CD4-positive, alpha-beta T cell (primary cell): ENCODE measurements at regions not wholly inside any gene's neighbourhood (a gene's known extent, or its start where the extent isn't known, plus 50 kb on each side); places are given as distances from the start of the nearest gene placed in this dataset.

Source experiments
- ATAC-seq: fragments of 200-7000 bp; cut with Tn5 transposase; one replicate; pipeline ENCODE4 v1.10.0; 2022; ENCODE audit warnings: mild to moderate bottlenecking; ENCODE audit not compliant: poor library complexity
- CTCF ChIA-PET: fragments of 350-600 bp; sonication (Branson Sonifier 250); formaldehyde crosslinking; loops from one replicate; lab custom pipeline; 2021; ENCODE audit warnings: antibody characterized with exemption, inconsistent platforms; lab: Charles Lee
- POLR2A ChIA-PET: fragments of 350-600 bp; sonication (Branson Sonifier 250); formaldehyde crosslinking; loops from one replicate; lab custom pipeline; 2021; ENCODE audit warnings: antibody characterized with exemption, inconsistent platforms; lab: Charles Lee
- DNase-seq, 14 experiments: peaks; one replicate each; pipeline ENCODE4 v3.0.0-alpha.2; 2013 to 2020; ENCODE audit warnings: mixed read lengths in 2 of 14
- H3K27ac ChIP-seq, 2 donors: one replicate each; pipeline versions ENCODE4 v1.5.1 to v1.7.0; 2013; ENCODE audit warnings: low read length in 2 of 2, low read depth in 1 of 2, mild to moderate bottlenecking in 1 of 2
- H3K27me3 ChIP-seq, 2 experiments: 1 replicate in 1 of 2; 2 replicates in 1 of 2; pipeline versions ENCODE4 v1.6.1 to v1.7.0; 2013; ENCODE audit warnings: low read length in 2 of 2, control low read depth in 1 of 2, mild to moderate bottlenecking in 1 of 2, moderate library complexity in 1 of 2; ENCODE audit not compliant: insufficient read depth in 2 of 2, control insufficient read depth in 1 of 2
- H3K36me3 ChIP-seq: one replicate; pipeline ENCODE4 v1.6.1; 2013; ENCODE audit warnings: low read length, control low read depth; ENCODE audit not compliant: insufficient read depth
- H3K4me1 ChIP-seq: one replicate; pipeline ENCODE4 v1.6.1; 2013; ENCODE audit warnings: low read length, control low read depth; ENCODE audit not compliant: insufficient read depth
- H3K4me3 ChIP-seq: one replicate; pipeline ENCODE4 v1.5.1; 2013; ENCODE audit warnings: mild to moderate bottlenecking, low read length, moderate library complexity
- H3K9me3 ChIP-seq, 2 experiments: 1 replicate in 1 of 2; 2 replicates in 1 of 2; pipeline versions ENCODE4 v1.6.1 to v1.7.0; 2013; ENCODE audit warnings: low read length in 2 of 2, mild to moderate bottlenecking in 2 of 2, control low read depth in 1 of 2, moderate library complexity in 1 of 2; ENCODE audit not compliant: control insufficient read depth in 1 of 2, insufficient read depth in 1 of 2
- H3K27ac Mint-ChIP-seq: one replicate; pipeline ENCODE4 v1.8.0; 2020; ENCODE audit warnings: mixed read lengths
- H3K27me3 Mint-ChIP-seq: one replicate; pipeline ENCODE4 v1.8.0; 2021; ENCODE audit warnings: mixed read lengths
- H3K36me3 Mint-ChIP-seq: one replicate; pipeline ENCODE4 v1.8.0; 2021; ENCODE audit warnings: low read depth, mixed read lengths
- H3K4me1 Mint-ChIP-seq: one replicate; pipeline ENCODE4 v1.8.0; 2021; ENCODE audit warnings: low read depth, mixed read lengths
- H3K4me3 Mint-ChIP-seq: one replicate; pipeline ENCODE4 v1.8.0; 2020; ENCODE audit warnings: mild to moderate bottlenecking, mixed read lengths
- H3K9me3 Mint-ChIP-seq: one replicate; pipeline ENCODE4 v1.8.0; 2020; ENCODE audit warnings: mixed read lengths
- intact Hi-C, 2 experiments: fragments of 100-400 bp; cut with DNase I in 1 of 2; cut with micrococcal nuclease in 1 of 2; formaldehyde crosslinking; loops; one replicate each; pipeline versions ENCODE4 v1.15.1 to v1.9.0; 2023 to 2025; cut with DNase I, micrococcal nuclease
- TF ChIP-seq, protein P1 (sequence below): fragments of 200-600 bp; IDR thresholded peaks from one replicate; pipeline ENCODE4 v1.8.0; 2022; ENCODE audit warnings: antibody characterized with exemption, mild to moderate bottlenecking

DNA sequence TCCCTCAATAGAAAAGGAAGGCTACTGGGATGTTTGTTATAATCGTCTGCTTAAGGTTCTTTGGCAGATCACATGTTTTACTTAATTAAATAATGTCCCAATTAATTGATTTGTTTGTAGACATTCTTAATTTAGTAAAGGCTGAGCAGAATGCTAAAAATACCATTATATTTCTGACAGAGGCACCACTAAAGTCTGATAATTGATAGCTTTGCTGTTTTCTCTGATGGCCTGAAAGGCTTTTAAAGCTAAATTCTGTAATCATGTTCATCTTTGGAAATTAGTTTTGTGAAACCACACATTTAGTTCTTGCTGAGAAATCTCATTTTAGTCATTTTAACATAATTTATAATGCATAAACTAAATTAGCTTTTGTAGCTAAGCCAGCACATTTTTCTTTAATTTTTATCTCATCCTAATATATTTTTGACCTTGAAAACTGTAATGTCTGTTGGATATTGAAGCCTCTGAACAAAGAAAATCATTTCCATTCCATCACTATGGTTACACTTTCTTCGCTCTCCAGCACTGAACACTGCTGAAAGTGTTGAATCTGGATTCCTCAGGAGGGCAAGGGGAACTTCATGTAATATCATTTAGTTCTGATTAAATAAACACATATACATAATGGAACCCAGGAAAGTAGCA, 329.4 kb downstream of the ELAVL2 start:
- H3K36me3 Mint-ChIP-seq = no peaks in the 10 kb centered on the region
- H3K27me3 Mint-ChIP-seq = no peaks in the 10 kb centered on the region
- no peak overlapping the region for H3K27ac ChIP-seq
- H3K9me3 Mint-ChIP-seq = peaks cover 15% of the 10 kb centered on the region
- H3K4me1 Mint-ChIP-seq = no peaks in the 10 kb centered on the region
- H3K4me3 ChIP-seq = no peak overlapping the region
- no peak for ATAC-seq
- H3K4me3 Mint-ChIP-seq = no peak overlapping the region
- H3K36me3 ChIP-seq = no peaks in the 10 kb centered on the region
- TF ChIP-seq, protein P1, sequence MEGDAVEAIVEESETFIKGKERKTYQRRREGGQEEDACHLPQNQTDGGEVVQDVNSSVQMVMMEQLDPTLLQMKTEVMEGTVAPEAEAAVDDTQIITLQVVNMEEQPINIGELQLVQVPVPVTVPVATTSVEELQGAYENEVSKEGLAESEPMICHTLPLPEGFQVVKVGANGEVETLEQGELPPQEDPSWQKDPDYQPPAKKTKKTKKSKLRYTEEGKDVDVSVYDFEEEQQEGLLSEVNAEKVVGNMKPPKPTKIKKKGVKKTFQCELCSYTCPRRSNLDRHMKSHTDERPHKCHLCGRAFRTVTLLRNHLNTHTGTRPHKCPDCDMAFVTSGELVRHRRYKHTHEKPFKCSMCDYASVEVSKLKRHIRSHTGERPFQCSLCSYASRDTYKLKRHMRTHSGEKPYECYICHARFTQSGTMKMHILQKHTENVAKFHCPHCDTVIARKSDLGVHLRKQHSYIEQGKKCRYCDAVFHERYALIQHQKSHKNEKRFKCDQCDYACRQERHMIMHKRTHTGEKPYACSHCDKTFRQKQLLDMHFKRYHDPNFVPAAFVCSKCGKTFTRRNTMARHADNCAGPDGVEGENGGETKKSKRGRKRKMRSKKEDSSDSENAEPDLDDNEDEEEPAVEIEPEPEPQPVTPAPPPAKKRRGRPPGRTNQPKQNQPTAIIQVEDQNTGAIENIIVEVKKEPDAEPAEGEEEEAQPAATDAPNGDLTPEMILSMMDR = no peak
- POLR2A ChIA-PET = no interaction called here
- no peaks in the 10 kb centered on the region for H3K27me3 ChIP-seq
- CTCF ChIA-PET = interaction anchor here (0.8 kb wide), 1 partner anchor 1884 kb away, joined by 3 read pairs; no protein-coding TSS in a partner anchor
- DNase-seq = no peak
- H3K9me3 ChIP-seq = peaks cover 0 to 4% of the 10 kb centered on the region in 2 experiments
- H3K4me1 ChIP-seq = no peaks in the 10 kb centered on the region
- H3K27ac Mint-ChIP-seq = no peak overlapping the region
- intact Hi-C loops = no loop called here

DNA sequence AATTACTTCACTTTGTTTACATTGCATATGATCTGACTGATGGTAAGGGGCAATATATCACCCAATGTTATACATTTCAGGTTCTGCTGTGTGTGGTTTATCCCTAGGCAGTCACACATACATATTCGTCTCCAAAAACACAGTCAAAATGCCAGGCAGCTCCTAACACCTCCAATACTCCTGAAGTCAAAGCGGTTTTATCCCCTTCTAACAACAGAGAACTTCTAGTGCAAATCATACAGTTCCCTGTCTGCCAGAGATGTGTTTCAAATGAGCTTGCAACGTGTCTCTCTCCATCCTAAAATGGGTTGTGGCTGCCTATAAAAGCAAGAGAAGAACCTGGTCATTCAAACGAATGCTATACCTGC, 328.9 kb downstream of the ELAVL2 start:
- H3K27me3 ChIP-seq = no peaks in the 10 kb centered on the region
- H3K4me3 ChIP-seq = no peak overlapping the region
- H3K36me3 Mint-ChIP-seq = no peaks in the 10 kb centered on the region
- H3K9me3 ChIP-seq = peaks cover 0 to 4% of the 10 kb centered on the region in 2 experiments
- ChIA-PET CTCF (no interaction called here), POLR2A (no interaction called here)
- intact Hi-C loops = no loop called here
- H3K27ac ChIP-seq = no peak overlapping the region
- no peak overlapping the region for H3K27ac Mint-ChIP-seq
- peaks cover 15% of the 10 kb centered on the region for H3K9me3 Mint-ChIP-seq
- H3K27me3 Mint-ChIP-seq = no peaks in the 10 kb centered on the region
- ATAC-seq (no peak), DNase-seq (no peak)
- no peaks in the 10 kb centered on the region for H3K4me1 Mint-ChIP-seq
- no peaks in the 10 kb centered on the region for H3K4me1 ChIP-seq
- no peak overlapping the region for H3K4me3 Mint-ChIP-seq
- no peaks in the 10 kb centered on the region for H3K36me3 ChIP-seq
- TF ChIP-seq, protein P1 = no peak

DNA sequence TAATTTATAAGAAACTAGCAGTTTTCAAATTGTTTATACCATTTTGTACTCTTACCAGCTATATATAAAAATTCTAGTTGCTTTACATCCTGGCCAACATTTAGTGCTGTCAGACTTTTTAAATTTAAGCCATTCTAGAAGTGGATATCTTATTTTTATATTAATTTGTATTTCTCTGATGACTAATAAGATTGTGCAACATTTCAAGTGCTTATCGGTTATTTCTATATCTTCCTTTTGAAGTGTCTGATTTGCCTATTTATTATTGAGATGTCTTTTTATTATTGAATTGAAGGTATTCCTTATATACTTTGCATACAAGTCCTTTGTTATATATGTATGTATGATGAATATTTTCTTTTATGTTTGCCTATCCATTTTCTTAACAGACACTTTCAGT, 324.0 kb downstream of the ELAVL2 start:
- Mint-ChIP-seq H3K27ac (no peak overlapping the region), H3K4me3 (no peak overlapping the region), H3K9me3 (peaks cover 12% of the 10 kb centered on the region), H3K27me3 (no peaks in the 10 kb centered on the region), H3K36me3 (no peaks in the 10 kb centered on the region), H3K4me1 (no peaks in the 10 kb centered on the region)
- no peaks in the 10 kb centered on the region for H3K27me3 ChIP-seq
- peaks cover 0 to 4% of the 10 kb centered on the region in 2 experiments for H3K9me3 ChIP-seq
- POLR2A ChIA-PET = no interaction called here
- intact Hi-C loops = no loop called here
- H3K27ac ChIP-seq = no peak overlapping the region
- DNase-seq (no peak), ATAC-seq (no peak)
- CTCF ChIA-PET = no interaction called here
- no peak overlapping the region for H3K4me3 ChIP-seq
- H3K36me3 ChIP-seq = no peaks in the 10 kb centered on the region
- TF ChIP-seq, protein P1 = no peak
- H3K4me1 ChIP-seq = no peaks in the 10 kb centered on the region
